ENCODE measurements at regions not wholly inside any gene's neighbourhood (a gene's known extent, or its start where the extent isn't known, plus 50 kb on each side); places are given as distances from the start of the nearest gene placed in this dataset.

- DNase-seq (ENCODE audit: low spot score), result no peak
Observed at GRCh38 chr2:38171208-38171855, 95.4 kb upstream of the CYP1B1 start.

GRCh38 chr2:38170733-38171132, 94.8 kb upstream of the CYP1B1 start:
- no peak for DNase-seq (ENCODE audit: low spot score)

GRCh38 chr2:38170067-38170466, 94.1 kb upstream of the CYP1B1 start:
- DNase-seq (ENCODE audit: low spot score), result no peak

GRCh38 chr2:38168710-38169480, 92.9 kb upstream of the CYP1B1 start:
- no peak for DNase-seq (ENCODE audit: low spot score)

- no peak for DNase-seq (ENCODE audit: low spot score)
Observed at GRCh38 chr2:38167968-38168350, 92.0 kb upstream of the CYP1B1 start.

GRCh38 chr2:38165698-38166097, 89.7 kb upstream of the CYP1B1 start:
- no peak for DNase-seq (ENCODE audit: low spot score)

GRCh38 chr2:38164881-38165280, 88.9 kb upstream of the CYP1B1 start:
- no peak for DNase-seq (ENCODE audit: low spot score)

- DNase-seq (ENCODE audit: low spot score), result no peak
Observed at GRCh38 chr2:38163579-38163978, 87.6 kb upstream of the CYP1B1 start.

GRCh38 chr2:38163006-38163405, 87.1 kb upstream of the CYP1B1 start:
- DNase-seq (ENCODE audit: low spot score), result no peak

GRCh38 chr2:38160516-38160915, 84.6 kb upstream of the CYP1B1 start:
- no peak for DNase-seq (ENCODE audit: low spot score)

- no peak for DNase-seq (ENCODE audit: low spot score)
Observed at GRCh38 chr2:38159597-38159996, 83.6 kb upstream of the CYP1B1 start.

- DNase-seq (ENCODE audit: low spot score), result no peak
Observed at GRCh38 chr2:38159191-38159590, 83.2 kb upstream of the CYP1B1 start.

GRCh38 chr2:38158378-38159118, 82.6 kb upstream of the CYP1B1 start:
- DNase-seq (ENCODE audit: low spot score), result no peak

- DNase-seq (ENCODE audit: low spot score), result no peak
Observed at GRCh38 chr2:38156436-38156835, 80.5 kb upstream of the CYP1B1 start.

- no peak for DNase-seq (ENCODE audit: low spot score)
Observed at GRCh38 chr2:38155015-38155414, 79.1 kb upstream of the CYP1B1 start.

- DNase-seq (ENCODE audit: low spot score), result no peak
Observed at GRCh38 chr2:38154395-38154794, 78.4 kb upstream of the CYP1B1 start.

GRCh38 chr2:38153476-38154135, 77.7 kb upstream of the CYP1B1 start:
- no peak for DNase-seq (ENCODE audit: low spot score)

- no peak for DNase-seq (ENCODE audit: low spot score)
Observed at GRCh38 chr2:38152913-38153312, 77.0 kb upstream of the CYP1B1 start.

GRCh38 chr2:38152035-38152434, 76.1 kb upstream of the CYP1B1 start:
- no peak for DNase-seq (ENCODE audit: low spot score)

- DNase-seq (ENCODE audit: low spot score), result no peak
Observed at GRCh38 chr2:38149531-38149930, 73.6 kb upstream of the CYP1B1 start.

- DNase-seq (ENCODE audit: low spot score), result no peak
Observed at GRCh38 chr2:38148501-38148900, 72.5 kb upstream of the CYP1B1 start.

- no peak for DNase-seq (ENCODE audit: low spot score)
Observed at GRCh38 chr2:38147333-38148121, 71.6 kb upstream of the CYP1B1 start.
